Loucy (cell line): ENCODE measurements at regions not wholly inside any gene's neighbourhood (a gene's known extent, or its start where the extent isn't known, plus 50 kb on each side); places are given as distances from the start of the nearest gene placed in this dataset.

ENCODE experiments used
- H2AFZ ChIP-seq: fragments of 200-600 bp; sonication (generic); 2 replicates; pipeline ENCODE4 v1.6.0; 2016; ENCODE audit warnings: antibody characterized with exemption, mild to moderate bottlenecking, low read length, moderate library complexity
- H3F3A ChIP-seq: fragments of 200-600 bp; 2 replicates; pipeline ENCODE4 v1.6.0; 2016; ENCODE audit warnings: antibody characterized with exemption, low read depth, mild to moderate bottlenecking
- H3K27me3 ChIP-seq: fragments of 200-600 bp; sonication (generic); 2 replicates; pipeline ENCODE4 v1.6.1; 2014; ENCODE audit warnings: low read length, mild to moderate bottlenecking; ENCODE audit not compliant: insufficient read depth, poor library complexity, severe bottlenecking
- H3K36me3 ChIP-seq: fragments of 200-600 bp; sonication (generic); 2 replicates; pipeline ENCODE4 v1.6.1; 2016; ENCODE audit warnings: low read length; ENCODE audit not compliant: insufficient read depth
- H3K4me1 ChIP-seq: fragments of 200-600 bp; sonication (generic); 2 replicates; pipeline ENCODE4 v1.5.1; 2014; ENCODE audit warnings: low read length, mild to moderate bottlenecking; ENCODE audit not compliant: insufficient read depth, poor library complexity, severe bottlenecking
- H3K4me2 ChIP-seq: fragments of 200-600 bp; sonication (generic); 2 replicates; pipeline ENCODE4 v1.6.0; 2014; ENCODE audit warnings: antibody characterized with exemption, low read length, low read depth, mild to moderate bottlenecking; ENCODE audit not compliant: poor library complexity, severe bottlenecking
- H3K4me3 ChIP-seq: fragments of 200-600 bp; sonication (generic); 2 replicates; pipeline ENCODE4 v1.5.1; 2014; ENCODE audit warnings: low read length, mild to moderate bottlenecking, mixed read lengths; ENCODE audit not compliant: poor library complexity, severe bottlenecking
- H3K79me2 ChIP-seq: fragments of 200-600 bp; sonication (generic); 2 replicates; pipeline ENCODE4 v1.6.1; 2014; ENCODE audit warnings: low read length; ENCODE audit not compliant: insufficient read depth
- H3K9ac ChIP-seq: fragments of 200-600 bp; sonication (generic); 2 replicates; pipeline ENCODE4 v1.6.0; 2014; ENCODE audit warnings: mild to moderate bottlenecking, low read depth, low read length, moderate library complexity; ENCODE audit not compliant: poor library complexity, severe bottlenecking
- H3K9me2 ChIP-seq: fragments of 200-600 bp; sonication (generic); replicated peaks from 2 replicates; pipeline ENCODE4 v1.6.1; 2016; ENCODE audit warnings: low read depth, low read length, mixed read lengths
- H3K9me3 ChIP-seq: fragments of 200-600 bp; sonication (generic); 2 replicates; pipeline ENCODE4 v1.6.1; 2014; ENCODE audit warnings: mild to moderate bottlenecking, antibody characterized with exemption, low read length, low read depth; ENCODE audit not compliant: insufficient read depth
- H4K20me1 ChIP-seq: fragments of 200-600 bp; sonication (generic); 2 replicates; pipeline ENCODE4 v1.6.0; 2014; ENCODE audit warnings: antibody characterized with exemption, low read length, mild to moderate bottlenecking; ENCODE audit not compliant: insufficient read depth, poor library complexity, severe bottlenecking
- CTCF ChIP-seq: fragments of 200-600 bp; sonication (generic); conservative IDR thresholded peaks from 2 replicates; pipeline ENCODE4 v1.5.1; 2014; ENCODE audit warnings: mild to moderate bottlenecking, antibody characterized with exemption, low read length
- EZH2phosphoT487 ChIP-seq: fragments of 200-600 bp; IDR thresholded peaks from 2 replicates; pipeline ENCODE4 v1.6.1; 2018; ENCODE audit warnings: antibody characterized with exemption, mild to moderate bottlenecking, moderate library complexity, borderline replicate concordance

DNA sequence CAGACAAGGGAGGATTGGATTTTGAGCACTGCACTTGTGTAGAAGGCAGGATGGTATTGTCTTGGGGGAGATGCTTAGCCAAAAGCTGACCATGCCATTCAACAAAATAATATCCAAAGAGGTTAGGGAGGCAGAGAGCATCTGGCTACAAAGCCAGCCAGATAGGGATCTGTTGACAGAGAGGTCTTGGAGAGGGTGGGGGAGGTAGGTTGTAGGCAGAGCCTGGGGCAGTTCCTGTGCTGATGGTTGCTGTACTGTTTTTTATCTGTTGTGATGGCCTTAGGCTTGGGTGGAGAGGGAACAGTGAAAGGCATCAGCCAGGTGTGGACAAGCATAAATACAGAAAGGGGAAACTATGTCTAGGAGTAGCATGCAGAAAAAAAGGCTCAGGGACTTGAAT is 100.9 kb downstream of the AQP4 start:
- Histone ChIP-seq H3K4me1 (peaks cover 7% of the 10 kb centered on the region), H3K79me2 (no peaks in the 10 kb centered on the region), H3F3A (no peaks in the 10 kb centered on the region), H3K9ac (no peak overlapping the region), H3K4me2 (no peak overlapping the region), H3K27me3 (no peaks in the 10 kb centered on the region), H3K9me2 (no peaks in the 10 kb centered on the region), H3K36me3 (no peaks in the 10 kb centered on the region), H2AFZ (no peak overlapping the region), H3K4me3 (no peak overlapping the region), H3K9me3 (0 out of 2 replicates have a peak, but pooled peaks cover 5% of the 10 kb centered on the region), H4K20me1 (no peaks in the 10 kb centered on the region)
- TF ChIP-seq EZH2phosphoT487 (no peak), CTCF (no peak)

- Histone ChIP-seq H3K4me2 (no peak overlapping the region), H2AFZ (no peak overlapping the region)
These were observed 101.3 kb downstream of the AQP4 start for GRCh38 chr18:26764177-26764576.

DNA sequence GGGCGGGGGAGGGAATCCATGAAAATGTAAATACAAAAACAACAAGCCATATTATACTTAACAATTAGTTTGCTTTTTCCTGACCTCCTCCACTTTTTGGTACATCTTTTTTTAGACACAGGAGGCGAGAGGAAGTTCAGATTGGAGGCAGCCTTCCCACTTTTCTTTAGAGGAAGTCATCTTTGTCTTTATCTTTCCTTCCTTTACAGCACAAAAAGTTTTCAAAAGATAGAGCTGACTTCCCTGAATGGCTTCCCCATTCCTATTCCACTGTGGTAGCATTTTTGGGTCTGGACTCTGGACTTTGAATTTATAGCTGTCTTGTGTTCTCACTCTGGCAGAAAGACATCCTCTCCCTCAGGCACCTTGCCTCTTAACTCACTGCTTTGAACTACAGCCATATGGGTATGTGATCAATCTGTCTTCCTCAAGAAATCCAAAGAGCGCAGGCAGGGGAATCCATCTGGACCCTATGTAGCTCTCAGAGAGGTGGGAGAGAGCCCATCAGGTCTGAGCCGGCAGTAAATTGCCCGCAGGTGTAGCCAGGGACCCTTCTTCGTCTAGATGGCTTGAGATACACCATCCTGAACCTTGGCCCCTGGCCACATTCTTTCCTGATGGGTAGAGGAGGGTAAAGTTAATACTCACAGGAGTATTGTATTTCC is 101.9 kb downstream of the AQP4 start:
- no peak overlapping the region for H3K4me2 ChIP-seq
- H3K9ac ChIP-seq: no peak overlapping the region
- no peak overlapping the region for H3K4me3 ChIP-seq
- H3K79me2 ChIP-seq: no peaks in the 10 kb centered on the region
- no peaks in the 10 kb centered on the region for H3K36me3 ChIP-seq
- H3K9me2 ChIP-seq: no peaks in the 10 kb centered on the region
- 0 out of 2 replicates have a peak, but pooled peaks cover 5% of the 10 kb centered on the region for H3K9me3 ChIP-seq
- no peaks in the 10 kb centered on the region for H4K20me1 ChIP-seq
- no peak overlapping the region for H2AFZ ChIP-seq
- H3K27me3 ChIP-seq: no peaks in the 10 kb centered on the region
- peaks cover 7% of the 10 kb centered on the region for H3K4me1 ChIP-seq
- TF ChIP-seq CTCF: no peak
- no peak for TF ChIP-seq EZH2phosphoT487
- no peaks in the 10 kb centered on the region for H3F3A ChIP-seq

More at GRCh38 chr18:26764177-26764576, 101.3 kb downstream of the AQP4 start:
- no peaks in the 10 kb centered on the region for H3K27me3 ChIP-seq
- no peaks in the 10 kb centered on the region for H3K79me2 ChIP-seq
- no peak overlapping the region for H3K9ac ChIP-seq
- no peaks in the 10 kb centered on the region for H3K36me3 ChIP-seq
- peaks cover 7% of the 10 kb centered on the region for H3K4me1 ChIP-seq
- no peaks in the 10 kb centered on the region for H3K9me2 ChIP-seq
- H4K20me1 ChIP-seq: no peaks in the 10 kb centered on the region
- H3K9me3 ChIP-seq: 0 out of 2 replicates have a peak, but pooled peaks cover 5% of the 10 kb centered on the region
- no peaks in the 10 kb centered on the region for H3F3A ChIP-seq
- TF ChIP-seq EZH2phosphoT487 (no peak), CTCF (no peak)
- H3K4me3 ChIP-seq: no peak overlapping the region
